Uterus (tissue), 3 donors: ENCODE measurements at regions not wholly inside any gene's neighbourhood (a gene's known extent, or its start where the extent isn't known, plus 50 kb on each side); places are given as distances from the start of the nearest gene placed in this dataset.
A peak's percentile ranks its signal among the peaks of the same experiment; 100 is the strongest.

Experiments used
- DNase-seq, 2 donors: peaks; one replicate each; pipeline ENCODE4 v3.0.0-alpha.2; 2019 to 2020
- H3K27ac ChIP-seq, 2 donors: fragments of 200-600 bp; sonication (generic); 1 replicate in 1 of 2; 2 replicates in 1 of 2; pipeline ENCODE4 v1.5.1; 2016 to 2018
- H3K27me3 ChIP-seq, 2 donors: fragments of 200-600 bp; sonication (generic); one replicate each; pipeline ENCODE4 v1.5.1; 2018 to 2019; ENCODE audit warnings: control low read depth in 1 of 2
- H3K36me3 ChIP-seq, 2 donors: fragments of 200-600 bp; sonication (generic); one replicate each; pipeline ENCODE4 v1.5.1; 2019; ENCODE audit warnings: control low read depth in 1 of 2
- H3K4me1 ChIP-seq, 2 donors: fragments of 200-600 bp; sonication (generic); one replicate each; pipeline ENCODE4 v1.5.1; 2018 to 2019; ENCODE audit warnings: control low read depth in 1 of 2
- H3K4me3 ChIP-seq, 2 donors: fragments of 200-600 bp; sonication (generic); 1 replicate in 1 of 2; 2 replicates in 1 of 2; pipeline ENCODE4 v1.5.1; 2018 to 2019; ENCODE audit warnings: mild to moderate bottlenecking in 1 of 2
- H3K9me3 ChIP-seq, 2 donors: fragments of 200-600 bp; sonication (generic); one replicate each; pipeline ENCODE4 v1.5.1; 2019; ENCODE audit warnings: control low read depth in 1 of 2
- CTCF ChIP-seq, 4 experiments: fragments of 200-600 bp in 2 of 4; fragments of 450-650 bp in 2 of 4; sonication (generic) in 2 of 4; IDR thresholded peaks; one replicate each; pipeline ENCODE4 v1.5.1; 2016 to 2019; ENCODE audit warnings: antibody characterized with exemption in 4 of 4, mild to moderate bottlenecking in 2 of 4, moderate library complexity in 1 of 4
- POLR2A ChIP-seq, 2 donors: fragments of 450-650 bp; IDR thresholded peaks; one replicate each; pipeline ENCODE4 v1.6.1; 2016; ENCODE audit warnings: antibody characterized with exemption in 2 of 2, mild to moderate bottlenecking in 1 of 2, moderate library complexity in 1 of 2
- intact Hi-C: fragments of 100-400 bp; cut with DNase I; formaldehyde crosslinking; loops from one replicate; pipeline ENCODE4 v1.15.1; 2023; ENCODE audit warnings: low total_unique reads
- donor health status: DM: yes; HTN: yes; CAD: no.

- no peak overlapping the region for H3K27ac ChIP-seq
- no peaks in the 10 kb centered on the region for H3K9me3 ChIP-seq
- no peak overlapping the region for H3K4me3 ChIP-seq
- H3K4me1 ChIP-seq: peaks cover 0 to 4% of the 10 kb centered on the region in 2 donors
- intact Hi-C loops: no loop called here
- H3K27me3 ChIP-seq: no peaks in the 10 kb centered on the region
- no peak for DNase-seq
- no peaks in the 10 kb centered on the region for H3K36me3 ChIP-seq
- TF ChIP-seq CTCF (IDR thresholded peaks at IDR 0.05) (no peak), POLR2A (IDR thresholded peaks at IDR 0.05) (no peak)
Measured at GRCh38 chr5:93087326-93087725, 493.7 kb downstream of the NR2F1-AS1 start.

GRCh38 chr5:93082981-93083380 is 498.0 kb downstream of the NR2F1-AS1 start:
- H3K4me3 ChIP-seq: no peak overlapping the region
- no peaks in the 10 kb centered on the region for H3K27me3 ChIP-seq
- no peak for DNase-seq
- no peak overlapping the region for H3K27ac ChIP-seq
- no peaks in the 10 kb centered on the region for H3K4me1 ChIP-seq
- intact Hi-C loops: no loop called here
- H3K9me3 ChIP-seq: no peaks in the 10 kb centered on the region
- H3K36me3 ChIP-seq: no peaks in the 10 kb centered on the region
- TF ChIP-seq POLR2A (IDR thresholded peaks at IDR 0.05) (no peak), CTCF (IDR thresholded peaks at IDR 0.05) (no peak)

- intact Hi-C loops: no loop called here
- Histone ChIP-seq H3K4me1 (no peaks in the 10 kb centered on the region), H3K27ac (no peak overlapping the region), H3K9me3 (no peaks in the 10 kb centered on the region), H3K36me3 (no peaks in the 10 kb centered on the region), H3K4me3 (no peak overlapping the region), H3K27me3 (no peaks in the 10 kb centered on the region)
- TF ChIP-seq POLR2A (IDR thresholded peaks at IDR 0.05) (no peak), CTCF (IDR thresholded peaks at IDR 0.05) (no peak)
- no peak for DNase-seq
Measured at GRCh38 chr5:93079046-93079445, 502.0 kb downstream of the NR2F1-AS1 start.

GRCh38 chr5:93078082-93079038 is 502.7 kb downstream of the NR2F1-AS1 start:
- intact Hi-C loops: no loop called here
- H3K27me3 ChIP-seq: no peaks in the 10 kb centered on the region
- no peak for TF ChIP-seq CTCF (IDR thresholded peaks at IDR 0.05)
- TF ChIP-seq POLR2A (IDR thresholded peaks at IDR 0.05): no peak
- DNase-seq: peak in 1 of 2 donors; percentile 18
- H3K4me1 ChIP-seq: no peaks in the 10 kb centered on the region
- H3K36me3 ChIP-seq: no peaks in the 10 kb centered on the region
- no peak overlapping the region for H3K27ac ChIP-seq
- H3K9me3 ChIP-seq: no peaks in the 10 kb centered on the region
- no peak overlapping the region for H3K4me3 ChIP-seq

GRCh38 chr5:93076566-93076965 is 504.5 kb downstream of the NR2F1-AS1 start:
- no peaks in the 10 kb centered on the region for H3K9me3 ChIP-seq
- no peaks in the 10 kb centered on the region for H3K36me3 ChIP-seq
- H3K4me3 ChIP-seq: no peak overlapping the region
- no peak for TF ChIP-seq CTCF (IDR thresholded peaks at IDR 0.05)
- no peak for TF ChIP-seq POLR2A (IDR thresholded peaks at IDR 0.05)
- H3K4me1 ChIP-seq: no peaks in the 10 kb centered on the region
- intact Hi-C loops: no loop called here
- no peaks in the 10 kb centered on the region for H3K27me3 ChIP-seq
- no peak for DNase-seq
- H3K27ac ChIP-seq: no peak overlapping the region
